ENCODE measurements at regions not wholly inside any gene's neighbourhood (a gene's known extent, or its start where the extent isn't known, plus 50 kb on each side); places are given as distances from the start of the nearest gene placed in this dataset.

DNA sequence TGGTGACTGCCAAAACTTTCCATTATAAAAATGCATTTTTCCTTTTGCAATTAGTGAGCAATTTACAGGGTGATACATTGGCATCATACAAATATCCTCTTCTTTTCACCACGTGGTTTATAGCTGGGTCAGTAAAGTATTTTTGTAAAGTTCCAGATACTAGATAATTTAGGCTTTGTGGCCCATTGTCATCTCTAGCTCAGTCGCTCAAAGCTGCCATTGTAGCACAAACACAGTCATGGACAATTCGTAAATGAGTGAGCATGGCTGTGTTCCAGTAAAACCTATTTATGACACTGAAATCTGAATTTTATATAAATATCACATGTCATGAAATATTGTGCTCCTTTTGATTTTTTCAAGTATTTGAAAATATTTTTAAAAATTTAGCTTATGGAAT, 162.9 kb downstream of the USP12 start:
- TF ChIP-seq TEAD4 (IDR thresholded peaks at IDR 0.05) (no peak), ZBTB7A (IDR thresholded peaks at IDR 0.05; ENCODE audit: low read depth) (no peak), TCF12 (IDR thresholded peaks at IDR 0.05; ENCODE audit: low read depth) (no peak), TAF1 (IDR thresholded peaks at IDR 0.05; ENCODE audit: low read depth) (no peak), CREB1 (IDR thresholded peaks at IDR 0.05; ENCODE audit: low read depth) (no peak), CEBPB (IDR thresholded peaks at IDR 0.05) (no peak), EP300 (IDR thresholded peaks at IDR 0.05; ENCODE audit: borderline replicate concordance) (no peak), EGR1 (IDR thresholded peaks at IDR 0.05) (no peak), YY1 (IDR thresholded peaks at IDR 0.05; ENCODE audit: low read depth) (no peak), NFIC (IDR thresholded peaks at IDR 0.05) (no peak), FOXM1 (IDR thresholded peaks at IDR 0.05; ENCODE audit: borderline replicate concordance, low read depth) (no peak), RAD21 (IDR thresholded peaks at IDR 0.05; ENCODE audit: low read depth) (no peak)
- TF ChIP-seq, protein P1, sequence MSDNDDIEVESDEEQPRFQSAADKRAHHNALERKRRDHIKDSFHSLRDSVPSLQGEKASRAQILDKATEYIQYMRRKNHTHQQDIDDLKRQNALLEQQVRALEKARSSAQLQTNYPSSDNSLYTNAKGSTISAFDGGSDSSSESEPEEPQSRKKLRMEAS (IDR thresholded peaks at IDR 0.05): no peak

DNA sequence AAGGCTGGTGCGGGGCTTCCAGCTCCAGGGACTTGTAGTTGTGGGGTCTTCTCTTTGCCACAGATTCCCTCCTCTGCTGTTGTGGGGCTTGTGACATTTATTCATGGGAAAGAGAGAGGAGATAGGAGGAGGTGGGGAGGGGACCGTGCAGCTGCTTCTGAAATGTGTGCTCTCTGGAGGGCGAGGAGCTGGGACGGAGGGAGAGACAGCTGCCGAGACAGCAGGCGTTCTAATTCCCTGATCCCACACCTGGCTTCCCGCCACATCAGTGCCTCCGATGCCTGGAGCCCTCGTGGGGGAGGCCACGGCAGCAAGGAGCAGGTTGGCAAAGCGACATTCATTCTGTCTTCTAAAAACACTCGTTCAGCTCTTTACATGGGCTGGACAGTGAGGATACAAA, 164.4 kb downstream of the USP12 start:
- TF ChIP-seq EGR1 (IDR thresholded peaks at IDR 0.05) (no peak), CEBPB (IDR thresholded peaks at IDR 0.05) (no peak), TEAD4 (IDR thresholded peaks at IDR 0.05) (no peak), RAD21 (IDR thresholded peaks at IDR 0.05; ENCODE audit: low read depth) (no peak), YY1 (IDR thresholded peaks at IDR 0.05; ENCODE audit: low read depth) (no peak), TCF12 (IDR thresholded peaks at IDR 0.05; ENCODE audit: low read depth) (no peak)
- TF ChIP-seq, protein P2, sequence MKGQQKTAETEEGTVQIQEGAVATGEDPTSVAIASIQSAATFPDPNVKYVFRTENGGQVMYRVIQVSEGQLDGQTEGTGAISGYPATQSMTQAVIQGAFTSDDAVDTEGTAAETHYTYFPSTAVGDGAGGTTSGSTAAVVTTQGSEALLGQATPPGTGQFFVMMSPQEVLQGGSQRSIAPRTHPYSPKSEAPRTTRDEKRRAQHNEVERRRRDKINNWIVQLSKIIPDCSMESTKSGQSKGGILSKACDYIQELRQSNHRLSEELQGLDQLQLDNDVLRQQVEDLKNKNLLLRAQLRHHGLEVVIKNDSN (IDR thresholded peaks at IDR 0.05): no peak
- TF ChIP-seq, protein P1 (IDR thresholded peaks at IDR 0.05): no peak

DNA sequence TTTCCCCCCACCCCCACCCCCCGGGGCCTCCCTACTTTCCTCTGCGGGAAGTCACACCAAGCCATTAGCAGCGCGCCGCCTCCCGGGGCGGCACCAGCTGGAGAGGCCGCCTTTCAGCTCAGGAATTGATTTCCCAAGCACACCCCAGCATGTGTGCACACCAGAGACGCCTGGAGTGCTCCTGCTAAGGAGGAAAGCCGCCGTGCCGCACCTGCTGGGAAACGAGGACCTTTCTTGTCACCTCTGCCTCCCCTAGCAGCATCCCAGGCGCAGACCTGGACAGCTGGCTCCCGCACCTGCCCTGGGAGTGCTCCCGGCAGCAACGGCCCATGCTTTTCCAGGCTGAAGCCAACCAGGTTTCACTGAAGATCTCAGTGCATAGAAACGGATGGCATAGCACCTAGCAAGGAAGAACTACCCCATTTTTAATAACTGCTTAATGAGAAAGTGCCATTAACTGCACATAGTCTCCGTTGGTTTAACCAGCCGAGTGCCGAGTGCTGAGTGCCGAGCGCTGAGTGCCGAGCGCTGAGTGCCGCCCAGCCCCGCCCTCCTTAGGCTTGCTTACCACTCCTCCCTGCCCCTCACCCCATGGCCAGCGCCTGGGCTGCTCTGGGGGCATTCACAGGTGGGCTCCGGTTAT, 165.0 kb downstream of the USP12 start:
- no peak for TF ChIP-seq CREB1 (IDR thresholded peaks at IDR 0.05; ENCODE audit: low read depth)
- TF ChIP-seq, protein P2 (IDR thresholded peaks at IDR 0.05): no peak
- TF ChIP-seq FOXM1 (IDR thresholded peaks at IDR 0.05; ENCODE audit: borderline replicate concordance, low read depth): no peak
- TF ChIP-seq, protein P1 (IDR thresholded peaks at IDR 0.05): peak; percentile 10; the same call in 1 of the 2 replicates

DNA sequence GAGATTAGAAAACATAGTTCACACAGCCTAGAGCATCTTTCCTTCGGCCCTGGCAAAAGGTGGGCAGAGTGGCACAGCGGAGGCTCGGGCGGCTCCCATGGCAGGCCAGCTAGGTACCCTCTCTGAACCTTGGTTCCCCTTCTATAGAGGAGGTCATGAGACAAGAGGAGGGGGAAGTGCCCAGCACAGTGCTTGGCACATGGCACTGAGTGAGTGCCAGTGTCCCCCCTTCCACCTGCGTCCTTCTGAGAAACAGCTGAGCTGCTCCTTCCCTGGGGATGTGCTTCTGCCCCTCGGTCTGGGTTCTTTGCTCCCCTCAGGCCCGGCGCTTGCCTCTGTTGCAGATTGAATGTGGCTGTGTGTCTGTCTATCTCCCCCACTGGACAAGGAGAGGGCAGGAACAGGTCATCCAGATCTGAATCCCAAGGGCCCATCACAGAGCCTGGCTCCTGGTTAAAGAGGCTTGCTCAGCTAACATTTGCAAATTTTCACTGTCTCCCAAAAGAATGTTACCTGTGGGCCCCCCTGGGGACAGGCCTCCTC, 165.6 kb downstream of the USP12 start:
- TF ChIP-seq CREB1 (IDR thresholded peaks at IDR 0.05; ENCODE audit: low read depth) (no peak), FOXM1 (IDR thresholded peaks at IDR 0.05; ENCODE audit: borderline replicate concordance, low read depth) (no peak), TAF1 (IDR thresholded peaks at IDR 0.05; ENCODE audit: low read depth) (no peak), TCF12 (IDR thresholded peaks at IDR 0.05; ENCODE audit: low read depth) (no peak), EP300 (IDR thresholded peaks at IDR 0.05; ENCODE audit: borderline replicate concordance) (no peak), RAD21 (IDR thresholded peaks at IDR 0.05; ENCODE audit: low read depth) (no peak), EGR1 (IDR thresholded peaks at IDR 0.05) (no peak)
- TF ChIP-seq, protein P3, sequence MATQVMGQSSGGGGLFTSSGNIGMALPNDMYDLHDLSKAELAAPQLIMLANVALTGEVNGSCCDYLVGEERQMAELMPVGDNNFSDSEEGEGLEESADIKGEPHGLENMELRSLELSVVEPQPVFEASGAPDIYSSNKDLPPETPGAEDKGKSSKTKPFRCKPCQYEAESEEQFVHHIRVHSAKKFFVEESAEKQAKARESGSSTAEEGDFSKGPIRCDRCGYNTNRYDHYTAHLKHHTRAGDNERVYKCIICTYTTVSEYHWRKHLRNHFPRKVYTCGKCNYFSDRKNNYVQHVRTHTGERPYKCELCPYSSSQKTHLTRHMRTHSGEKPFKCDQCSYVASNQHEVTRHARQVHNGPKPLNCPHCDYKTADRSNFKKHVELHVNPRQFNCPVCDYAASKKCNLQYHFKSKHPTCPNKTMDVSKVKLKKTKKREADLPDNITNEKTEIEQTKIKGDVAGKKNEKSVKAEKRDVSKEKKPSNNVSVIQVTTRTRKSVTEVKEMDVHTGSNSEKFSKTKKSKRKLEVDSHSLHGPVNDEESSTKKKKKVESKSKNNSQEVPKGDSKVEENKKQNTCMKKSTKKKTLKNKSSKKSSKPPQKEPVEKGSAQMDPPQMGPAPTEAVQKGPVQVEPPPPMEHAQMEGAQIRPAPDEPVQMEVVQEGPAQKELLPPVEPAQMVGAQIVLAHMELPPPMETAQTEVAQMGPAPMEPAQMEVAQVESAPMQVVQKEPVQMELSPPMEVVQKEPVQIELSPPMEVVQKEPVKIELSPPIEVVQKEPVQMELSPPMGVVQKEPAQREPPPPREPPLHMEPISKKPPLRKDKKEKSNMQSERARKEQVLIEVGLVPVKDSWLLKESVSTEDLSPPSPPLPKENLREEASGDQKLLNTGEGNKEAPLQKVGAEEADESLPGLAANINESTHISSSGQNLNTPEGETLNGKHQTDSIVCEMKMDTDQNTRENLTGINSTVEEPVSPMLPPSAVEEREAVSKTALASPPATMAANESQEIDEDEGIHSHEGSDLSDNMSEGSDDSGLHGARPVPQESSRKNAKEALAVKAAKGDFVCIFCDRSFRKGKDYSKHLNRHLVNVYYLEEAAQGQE (IDR thresholded peaks at IDR 0.05; ENCODE audit: low read depth): no peak
- TF ChIP-seq, protein P1 (IDR thresholded peaks at IDR 0.05): no peak

DNA sequence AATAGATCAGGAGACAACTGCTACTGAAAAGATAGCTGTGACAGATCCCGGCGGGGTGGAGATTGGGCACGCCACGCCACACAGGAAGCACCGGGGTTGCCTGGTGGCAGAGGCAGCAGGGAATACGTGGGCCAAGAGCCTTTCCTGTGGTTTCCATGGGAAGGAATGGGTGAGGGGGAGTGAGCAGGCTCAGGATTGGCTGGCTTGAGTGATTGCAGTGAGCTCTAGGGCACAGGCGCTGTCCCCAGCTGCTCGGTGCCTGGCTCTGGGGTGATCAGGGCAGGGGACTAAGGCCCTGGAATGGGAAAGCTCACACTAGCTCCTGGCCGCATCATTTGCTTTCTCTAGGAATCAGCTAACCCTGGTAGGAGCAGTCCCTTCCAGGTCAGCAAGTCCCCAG, 166.1 kb downstream of the USP12 start:
- no peak for TF ChIP-seq ZBTB7A (IDR thresholded peaks at IDR 0.05; ENCODE audit: low read depth)

DNA sequence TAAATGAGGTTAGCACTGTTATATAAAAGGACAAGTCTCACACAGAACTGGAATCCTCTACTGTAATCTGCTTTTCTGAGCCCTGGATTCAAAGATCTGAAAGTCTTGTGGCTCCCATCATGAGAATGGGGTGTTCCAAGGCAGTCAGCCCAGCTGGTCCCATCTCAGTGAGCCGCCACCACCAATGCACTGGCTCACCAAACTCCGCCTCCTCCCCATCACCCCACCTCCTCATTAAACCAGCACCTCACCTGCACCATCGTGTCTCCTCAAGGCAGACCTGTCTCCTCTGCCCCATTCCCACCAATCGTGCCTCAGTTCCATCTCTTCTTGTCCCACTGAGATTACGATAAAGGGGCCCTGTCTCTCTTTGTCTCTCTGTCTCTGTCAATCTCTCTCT, 166.7 kb downstream of the USP12 start:
- TF ChIP-seq TAF1 (IDR thresholded peaks at IDR 0.05; ENCODE audit: low read depth): no peak
- TF ChIP-seq, protein P1 (IDR thresholded peaks at IDR 0.05): no peak
- TF ChIP-seq NFIC (IDR thresholded peaks at IDR 0.05): no peak
- TF ChIP-seq CEBPB (IDR thresholded peaks at IDR 0.05): no peak
- no peak for TF ChIP-seq EP300 (IDR thresholded peaks at IDR 0.05; ENCODE audit: borderline replicate concordance)
- TF ChIP-seq, protein P3 (IDR thresholded peaks at IDR 0.05; ENCODE audit: low read depth): no peak
- no peak for TF ChIP-seq ZBTB7A (IDR thresholded peaks at IDR 0.05; ENCODE audit: low read depth)
- no peak for TF ChIP-seq EGR1 (IDR thresholded peaks at IDR 0.05)
- no peak for TF ChIP-seq TEAD4 (IDR thresholded peaks at IDR 0.05)
- TF ChIP-seq FOXM1 (IDR thresholded peaks at IDR 0.05; ENCODE audit: borderline replicate concordance, low read depth): no peak
- TF ChIP-seq CREB1 (IDR thresholded peaks at IDR 0.05; ENCODE audit: low read depth): no peak
- TF ChIP-seq YY1 (IDR thresholded peaks at IDR 0.05; ENCODE audit: low read depth): no peak
- TF ChIP-seq TCF12 (IDR thresholded peaks at IDR 0.05; ENCODE audit: low read depth): no peak
- no peak for TF ChIP-seq RAD21 (IDR thresholded peaks at IDR 0.05; ENCODE audit: low read depth)
